KMS-11 (cell line): ENCODE measurements at regions not wholly inside any gene's neighbourhood (a gene's known extent, or its start where the extent isn't known, plus 50 kb on each side); places are given as distances from the start of the nearest gene placed in this dataset.

Source experiments
- H2AFZ ChIP-seq: fragments of 200-600 bp; sonication (generic); 2 replicates; pipeline ENCODE4 v1.6.1; 2016; ENCODE audit warnings: antibody characterized with exemption, mixed run types, low read depth
- H3K27ac ChIP-seq: fragments of 200-600 bp; sonication (generic); 2 replicates; pipeline ENCODE4 v1.6.1; 2016; ENCODE audit warnings: mild to moderate bottlenecking, mixed run types
- H3K27me3 ChIP-seq: fragments of 200-600 bp; sonication (generic); 2 replicates; pipeline ENCODE4 v1.6.1; 2017; ENCODE audit warnings: mild to moderate bottlenecking, low read depth, mixed run types, moderate library complexity; ENCODE audit not compliant: insufficient read depth
- H3K36me3 ChIP-seq: fragments of 200-600 bp; sonication (generic); 2 replicates; pipeline ENCODE4 v1.6.1; 2017; ENCODE audit warnings: mild to moderate bottlenecking, mixed run types; ENCODE audit not compliant: insufficient read depth
- H3K4me1 ChIP-seq: fragments of 200-600 bp; sonication (generic); 2 replicates; pipeline ENCODE4 v1.6.1; 2016; ENCODE audit warnings: mild to moderate bottlenecking, low read depth, mixed run types; ENCODE audit not compliant: poor library complexity, severe bottlenecking
- H3K4me2 ChIP-seq: fragments of 200-600 bp; sonication (generic); 2 replicates; pipeline ENCODE4 v1.7.0; 2016; ENCODE audit warnings: mild to moderate bottlenecking, mixed run types
- H3K4me3 ChIP-seq: fragments of 200-600 bp; sonication (generic); IDR thresholded peaks from 2 replicates; pipeline ENCODE4 v1.6.1; 2017; ENCODE audit warnings: low read depth, low read length, mixed read lengths; ENCODE audit not compliant: insufficient read depth
- H3K79me2 ChIP-seq: fragments of 200-600 bp; sonication (generic); 2 replicates; pipeline ENCODE4 v1.6.1; 2016; ENCODE audit warnings: low read depth, mixed run types; ENCODE audit not compliant: insufficient read depth
- H3K9ac ChIP-seq: fragments of 200-600 bp; sonication (generic); 2 replicates; pipeline ENCODE4 v1.6.1; 2016; ENCODE audit warnings: mild to moderate bottlenecking, mixed run types
- H4K20me1 ChIP-seq: fragments of 200-600 bp; sonication (generic); 2 replicates; pipeline ENCODE4 v1.6.1; 2016; ENCODE audit warnings: mild to moderate bottlenecking, mixed run types; ENCODE audit not compliant: insufficient read depth
- TF ChIP-seq, protein P1 (sequence below): fragments of 200-600 bp; sonication (generic); conservative IDR thresholded peaks from 2 replicates; pipeline ENCODE4 v1.6.1; 2017; ENCODE audit warnings: low read depth, mild to moderate bottlenecking, antibody characterized with exemption, low read length, moderate library complexity, mixed read lengths

DNA sequence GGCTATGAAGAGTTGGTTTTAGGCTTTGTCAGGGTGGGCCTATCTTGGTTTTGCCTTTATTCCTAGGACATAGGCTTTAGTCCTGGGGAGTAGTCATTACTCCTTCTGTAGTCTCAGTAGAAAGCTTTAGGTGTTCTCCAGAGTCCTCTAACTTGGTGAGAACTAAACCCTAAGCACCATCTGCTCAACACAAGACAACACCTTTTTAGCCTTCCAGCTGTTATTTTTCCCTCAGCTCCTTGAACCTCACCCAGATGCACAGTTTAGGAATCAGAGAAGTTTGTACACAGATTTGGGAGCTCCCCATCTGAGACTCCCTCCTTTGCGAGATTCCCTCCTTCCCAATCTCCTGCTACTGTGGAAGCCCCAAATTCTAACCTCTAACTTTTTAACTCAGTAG is 141.3 kb downstream of the QRSL1 start:
- Histone ChIP-seq H3K36me3 (no peaks in the 10 kb centered on the region), H3K4me1 (no peaks in the 10 kb centered on the region), H3K4me2 (no peak overlapping the region), H4K20me1 (no peaks in the 10 kb centered on the region), H2AFZ (no peak overlapping the region), H3K9ac (no peak overlapping the region), H3K27me3 (no peaks in the 10 kb centered on the region), H3K79me2 (no peaks in the 10 kb centered on the region), H3K4me3 (no peak overlapping the region), H3K27ac (no peak overlapping the region)
- TF ChIP-seq, protein P1, sequence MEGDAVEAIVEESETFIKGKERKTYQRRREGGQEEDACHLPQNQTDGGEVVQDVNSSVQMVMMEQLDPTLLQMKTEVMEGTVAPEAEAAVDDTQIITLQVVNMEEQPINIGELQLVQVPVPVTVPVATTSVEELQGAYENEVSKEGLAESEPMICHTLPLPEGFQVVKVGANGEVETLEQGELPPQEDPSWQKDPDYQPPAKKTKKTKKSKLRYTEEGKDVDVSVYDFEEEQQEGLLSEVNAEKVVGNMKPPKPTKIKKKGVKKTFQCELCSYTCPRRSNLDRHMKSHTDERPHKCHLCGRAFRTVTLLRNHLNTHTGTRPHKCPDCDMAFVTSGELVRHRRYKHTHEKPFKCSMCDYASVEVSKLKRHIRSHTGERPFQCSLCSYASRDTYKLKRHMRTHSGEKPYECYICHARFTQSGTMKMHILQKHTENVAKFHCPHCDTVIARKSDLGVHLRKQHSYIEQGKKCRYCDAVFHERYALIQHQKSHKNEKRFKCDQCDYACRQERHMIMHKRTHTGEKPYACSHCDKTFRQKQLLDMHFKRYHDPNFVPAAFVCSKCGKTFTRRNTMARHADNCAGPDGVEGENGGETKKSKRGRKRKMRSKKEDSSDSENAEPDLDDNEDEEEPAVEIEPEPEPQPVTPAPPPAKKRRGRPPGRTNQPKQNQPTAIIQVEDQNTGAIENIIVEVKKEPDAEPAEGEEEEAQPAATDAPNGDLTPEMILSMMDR = no peak

DNA sequence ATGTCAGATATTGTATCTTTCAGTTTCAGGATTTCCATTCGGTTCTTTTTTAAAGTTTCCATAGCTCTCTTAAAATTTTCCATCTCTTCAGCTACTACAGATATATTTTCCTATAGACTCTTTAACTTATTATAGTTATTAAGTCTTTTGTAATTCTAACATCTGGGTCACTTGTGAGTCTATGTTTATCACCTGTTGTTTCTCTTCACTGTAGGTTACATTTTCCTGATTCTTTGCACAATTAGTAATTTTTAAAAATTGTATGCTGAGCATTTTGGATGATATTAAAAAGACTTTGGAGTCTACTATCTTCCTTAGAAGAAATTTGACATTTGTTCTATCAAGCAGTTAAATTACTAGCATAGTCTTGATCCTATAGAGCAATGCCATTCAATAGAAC is 140.7 kb downstream of the QRSL1 start:
- Histone ChIP-seq H3K27me3 (no peaks in the 10 kb centered on the region), H3K9ac (no peak overlapping the region), H3K36me3 (no peaks in the 10 kb centered on the region), H3K4me2 (no peak overlapping the region), H3K27ac (no peak overlapping the region), H4K20me1 (no peaks in the 10 kb centered on the region), H3K4me3 (no peak overlapping the region), H2AFZ (no peak overlapping the region), H3K79me2 (no peaks in the 10 kb centered on the region), H3K4me1 (no peaks in the 10 kb centered on the region)
- TF ChIP-seq, protein P1 = no peak

- no peak overlapping the region for H3K4me3 ChIP-seq
- H3K4me1 ChIP-seq = no peaks in the 10 kb centered on the region
- H3K9ac ChIP-seq = no peak overlapping the region
- TF ChIP-seq, protein P1 = no peak
- no peak overlapping the region for H3K27ac ChIP-seq
- H3K27me3 ChIP-seq = no peaks in the 10 kb centered on the region
- H3K36me3 ChIP-seq = no peaks in the 10 kb centered on the region
- no peak overlapping the region for H3K4me2 ChIP-seq
- H2AFZ ChIP-seq = no peak overlapping the region
- H4K20me1 ChIP-seq = no peaks in the 10 kb centered on the region
- H3K79me2 ChIP-seq = no peaks in the 10 kb centered on the region
Observed at GRCh38 chr6:106767271-106767670, 137.9 kb downstream of the QRSL1 start.

DNA sequence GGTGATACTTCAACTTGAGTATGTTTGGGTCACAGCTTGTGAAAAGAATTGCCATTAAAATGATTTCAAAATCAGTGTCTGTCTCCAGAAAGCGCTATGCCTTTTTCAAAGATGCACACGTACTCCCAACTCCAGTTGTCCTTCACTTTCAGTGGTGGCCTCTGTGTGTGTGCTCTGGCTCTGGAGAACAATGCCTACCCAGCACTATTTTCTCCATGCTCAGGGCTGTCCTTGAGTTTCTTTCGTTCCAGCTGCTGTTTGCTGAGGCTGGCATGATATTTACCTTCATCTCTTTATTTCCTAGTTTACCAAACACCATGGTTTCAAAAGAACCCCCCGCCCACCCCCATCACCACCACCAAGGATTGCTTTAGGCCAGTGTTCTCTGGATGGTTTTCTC is 136.8 kb downstream of the QRSL1 start:
- TF ChIP-seq, protein P1 = no peak
- Histone ChIP-seq H3K4me2 (no peak overlapping the region), H3K4me1 (no peaks in the 10 kb centered on the region), H3K27ac (no peak overlapping the region), H3K36me3 (no peaks in the 10 kb centered on the region), H3K27me3 (no peaks in the 10 kb centered on the region), H4K20me1 (no peaks in the 10 kb centered on the region), H3K9ac (no peak overlapping the region), H3K79me2 (no peaks in the 10 kb centered on the region), H2AFZ (no peak overlapping the region), H3K4me3 (no peak overlapping the region)
